H1 (cell line): ENCODE measurements at regions not wholly inside any gene's neighbourhood (a gene's known extent, or its start where the extent isn't known, plus 50 kb on each side); places are given as distances from the start of the nearest gene placed in this dataset.

Experiments
- CTCF ChIA-PET: fragments of 300-600 bp; sonication (Branson Sonifier 250); formaldehyde crosslinking; loops from one replicate; lab custom pipeline; 2021; ENCODE audit not compliant: partially characterized antibody; lab: Charles Lee
- POLR2A ChIA-PET: fragments of 300-600 bp; sonication (Branson Sonifier 250); formaldehyde crosslinking; loops from one replicate; lab custom pipeline; 2021; ENCODE audit warnings: inconsistent platforms; ENCODE audit not compliant: partially characterized antibody; lab: Charles Lee
- DNase-seq, 2 experiments: peaks; one replicate each; pipeline versions ENCODE4 v3.0.0 to v3.0.0-alpha.2; 2010 to 2022; ENCODE audit warnings: low spot score in 2 of 2, low read depth in 1 of 2, mixed read lengths in 1 of 2
- FAIRE-seq: peaks from 2 replicates; lab custom pipeline; 2011; peaks lifted over from hg19 to GRCh38; lab: Jason Lieb, UNC
- H2AFZ ChIP-seq: 2 replicates; pipeline ENCODE4 v1.8.1; 2012; ENCODE audit warnings: low read length, inconsistent platforms
- H2AK5ac ChIP-seq: 2 replicates; pipeline ENCODE4 v1.6.1; 2013; ENCODE audit warnings: low read depth, low read length
- H2BK120ac ChIP-seq: replicated peaks from 2 replicates; pipeline ENCODE3; 2013; ENCODE audit warnings: low read depth, low read length, inconsistent platforms
- H2BK12ac ChIP-seq: 2 replicates; pipeline ENCODE4 v1.6.1; 2013; ENCODE audit warnings: low read depth, low read length
- H2BK15ac ChIP-seq: 2 replicates; pipeline ENCODE4 v1.6.1; 2013; ENCODE audit warnings: low read length
- H2BK20ac ChIP-seq: 2 replicates; pipeline ENCODE4 v1.6.1; 2013; ENCODE audit warnings: low read length
- H2BK5ac ChIP-seq: 2 replicates; pipeline ENCODE4 v1.6.1; 2013; ENCODE audit warnings: low read depth, low read length
- H3K14ac ChIP-seq: 2 replicates; pipeline ENCODE4 v1.6.1; 2013; ENCODE audit warnings: inconsistent platforms; ENCODE audit not compliant: insufficient read length
- H3K18ac ChIP-seq: 2 replicates; pipeline ENCODE4 v1.6.1; 2013; ENCODE audit warnings: low read length; ENCODE audit errors: extremely low read depth
- H3K23ac ChIP-seq: 2 replicates; pipeline ENCODE4 v1.6.1; 2013; ENCODE audit warnings: inconsistent platforms; ENCODE audit not compliant: insufficient read length
- H3K23me2 ChIP-seq: 2 replicates; pipeline ENCODE4 v1.6.1; 2013; ENCODE audit warnings: low read depth, low read length
- H3K27ac ChIP-seq: 2 replicates; pipeline ENCODE4 v1.6.1; 2011; ENCODE audit warnings: low read depth, low read length, inconsistent platforms
- H3K27me3 ChIP-seq, 4 experiments: replicated peaks in 1 of 4; 1 replicate in 1 of 4; 2 replicates in 3 of 4; pipeline versions ENCODE4 v1.6.1 to v1.8.1; 2011 to 2013; ENCODE audit warnings: low read length in 3 of 4, mild to moderate bottlenecking in 3 of 4, inconsistent platforms in 2 of 4, mixed read lengths in 2 of 4, moderate library complexity in 1 of 4; ENCODE audit not compliant: control insufficient read depth in 3 of 4, insufficient read depth in 3 of 4; ENCODE audit errors: extremely low read depth in 1 of 4
- H3K36me3 ChIP-seq, 4 experiments: 2 replicates each; pipeline versions ENCODE4 v1.6.1 to v1.8.1; 2011 to 2013; ENCODE audit warnings: mild to moderate bottlenecking in 4 of 4, low read length in 3 of 4, moderate library complexity in 2 of 4, control low read depth in 1 of 4, inconsistent platforms in 1 of 4; ENCODE audit not compliant: insufficient read depth in 4 of 4, control insufficient read depth in 2 of 4
- H3K4ac ChIP-seq: replicated peaks from 2 replicates; pipeline ENCODE3; 2013; ENCODE audit warnings: low read length, low read depth, mixed read lengths, inconsistent platforms; ENCODE audit not compliant: insufficient read length
- H3K4me1 ChIP-seq, 4 experiments: replicated peaks in 1 of 4; 1 replicate in 1 of 4; 2 replicates in 3 of 4; pipeline versions ENCODE4 v1.6.1 to v1.8.1; 2011 to 2013; ENCODE audit warnings: low read length in 3 of 4, inconsistent platforms in 2 of 4, mixed read lengths in 1 of 4; ENCODE audit not compliant: insufficient read depth in 4 of 4, control insufficient read depth in 3 of 4
- H3K4me2 ChIP-seq, 2 experiments: 2 replicates each; pipeline versions ENCODE4 v1.6.1 to v1.8.1; 2011 to 2013; ENCODE audit warnings: low read depth in 2 of 2, low read length in 2 of 2, control low read depth in 1 of 2, inconsistent platforms in 1 of 2, mild to moderate bottlenecking in 1 of 2; ENCODE audit not compliant: insufficient read depth in 1 of 2
- H3K4me3 ChIP-seq, 4 experiments: fragments of 200-600, 300-600 bp in 1 of 4; sonication (generic), shearing (Covaris generic), sonication (Bioruptor Twin) in 1 of 4; 2 replicates each; pipeline versions ENCODE4 v1.5.1 to v1.8.1; 2011 to 2016; ENCODE audit warnings: low read length in 4 of 4, low read depth in 3 of 4, control low read depth in 2 of 4, inconsistent platforms in 2 of 4, mild to moderate bottlenecking in 2 of 4, mixed read lengths in 1 of 4, moderate library complexity in 1 of 4; ENCODE audit not compliant: insufficient read depth in 2 of 4; ENCODE audit errors: extremely low read depth in 1 of 4
- H3K56ac ChIP-seq: replicated peaks from 2 replicates; pipeline ENCODE3; 2013; ENCODE audit warnings: low read depth, mild to moderate bottlenecking, mixed read lengths, low read length, inconsistent platforms; ENCODE audit not compliant: insufficient read length
- H3K79me1 ChIP-seq: 2 replicates; pipeline ENCODE4 v1.6.1; 2013; ENCODE audit warnings: low read depth, low read length, control low read depth
- H3K79me2 ChIP-seq, 2 experiments: 2 replicates each; pipeline versions ENCODE4 v1.6.1 to v1.8.1; 2012 to 2013; ENCODE audit warnings: low read length in 2 of 2, mild to moderate bottlenecking in 2 of 2, inconsistent platforms in 1 of 2; ENCODE audit not compliant: insufficient read depth in 2 of 2, control insufficient read depth in 1 of 2
- H3K9ac ChIP-seq, 4 experiments: replicated peaks in 1 of 4; 1 replicate in 1 of 4; 2 replicates in 3 of 4; pipeline versions ENCODE4 v1.6.1 to v1.8.1; 2011 to 2013; ENCODE audit warnings: low read depth in 3 of 4, low read length in 3 of 4, control low read depth in 2 of 4, mild to moderate bottlenecking in 2 of 4, moderate library complexity in 2 of 4, inconsistent platforms in 1 of 4; ENCODE audit errors: extremely low read depth in 1 of 4
- H3K9me3 ChIP-seq, 2 experiments: 2 replicates each; pipeline versions ENCODE4 v1.6.1 to v1.8.1; 2012 to 2013; ENCODE audit warnings: mild to moderate bottlenecking in 2 of 2, moderate library complexity in 2 of 2, control low read depth in 1 of 2, inconsistent platforms in 1 of 2, low read depth in 1 of 2, low read length in 1 of 2, mixed read lengths in 1 of 2; ENCODE audit not compliant: insufficient read depth in 2 of 2
- H4K20me1 ChIP-seq, 2 experiments: replicated peaks in 1 of 2; 2 replicates each; pipeline versions ENCODE3 to v1.8.1; 2011 to 2013; ENCODE audit warnings: inconsistent platforms in 2 of 2, low read length in 2 of 2, mild to moderate bottlenecking in 1 of 2; ENCODE audit not compliant: insufficient read depth in 2 of 2, control insufficient read depth in 1 of 2
- H4K5ac ChIP-seq: 2 replicates; pipeline ENCODE4 v1.6.1; 2013; ENCODE audit warnings: low read length, low read depth, mixed read lengths, inconsistent platforms; ENCODE audit not compliant: insufficient read length
- H4K8ac ChIP-seq: 2 replicates; pipeline ENCODE4 v1.8.0; 2013; ENCODE audit warnings: mild to moderate bottlenecking, moderate library complexity, low read length, inconsistent platforms; ENCODE audit not compliant: insufficient read depth; ENCODE audit errors: extremely low read depth
- H4K91ac ChIP-seq: replicated peaks from 2 replicates; pipeline ENCODE3; 2013; ENCODE audit warnings: low read length, mixed read lengths, inconsistent platforms; ENCODE audit not compliant: insufficient read length
- BACH1 ChIP-seq: IDR thresholded peaks from 2 replicates; pipeline ENCODE4 v1.6.1; 2012; ENCODE audit warnings: low read length, improper control_type of control experiment
- BRCA1 ChIP-seq: IDR thresholded peaks from 2 replicates; pipeline ENCODE4 v1.6.1; 2012; ENCODE audit warnings: low read depth, low read length, improper control_type of control experiment
- CEBPB ChIP-seq: IDR thresholded peaks from 2 replicates; pipeline ENCODE4 v1.6.1; 2012; ENCODE audit warnings: low read depth, low read length
- CREB1 ChIP-seq: IDR thresholded peaks from 2 replicates; pipeline ENCODE4 v1.6.1; 2012; ENCODE audit warnings: inconsistent platforms
- EGR1 ChIP-seq: IDR thresholded peaks from 2 replicates; pipeline ENCODE4 v1.6.1; 2011; ENCODE audit warnings: low read depth, low read length, borderline replicate concordance
- EZH2 ChIP-seq: fragments of 200-600 bp; sonication (generic); IDR thresholded peaks from 2 replicates; pipeline ENCODE4 v1.7.1; 2012; ENCODE audit warnings: low read depth, mild to moderate bottlenecking, moderate library complexity, low read length, inconsistent platforms; ENCODE audit not compliant: severe bottlenecking
- JUN ChIP-seq: IDR thresholded peaks from 2 replicates; pipeline ENCODE4 v1.6.1; 2011; ENCODE audit warnings: low read depth, mild to moderate bottlenecking, improper control_type of control experiment, low read length
- KDM4A ChIP-seq: IDR thresholded peaks from one replicate; pipeline ENCODE4 v1.7.1; 2012; ENCODE audit warnings: low read depth, mild to moderate bottlenecking, moderate library complexity, low read length, inconsistent platforms; ENCODE audit not compliant: severe bottlenecking
- MAFK ChIP-seq: IDR thresholded peaks from 2 replicates; pipeline ENCODE4 v1.6.1; 2012; ENCODE audit warnings: low read depth, mild to moderate bottlenecking, improper control_type of control experiment, low read length
- PHF8 ChIP-seq: fragments of 200-600 bp; sonication (generic); conservative IDR thresholded peaks from 2 replicates; pipeline ENCODE4 v1.7.1; 2012; ENCODE audit warnings: low read depth, mild to moderate bottlenecking, inconsistent platforms, low read length, moderate library complexity
- POU5F1 ChIP-seq: IDR thresholded peaks from 2 replicates; pipeline ENCODE4 v1.6.1; 2011; ENCODE audit warnings: low read depth, mild to moderate bottlenecking, low read length, moderate library complexity
- SIN3A ChIP-seq, 2 experiments: IDR thresholded peaks in 1 of 2; conservative IDR thresholded peaks in 1 of 2; 2 replicates each; pipeline ENCODE4 v1.6.1; 2011 to 2012; ENCODE audit warnings: low read length in 2 of 2, improper control_type of control experiment in 1 of 2, low read depth in 1 of 2, mild to moderate bottlenecking in 1 of 2
- SIX5 ChIP-seq: IDR thresholded peaks from 2 replicates; pipeline ENCODE4 v1.6.1; 2011; ENCODE audit warnings: mild to moderate bottlenecking, low read depth, low read length
- TAF7 ChIP-seq: optimal IDR thresholded peaks from 2 replicates; pipeline ENCODE3; 2011; ENCODE audit warnings: low read depth, mild to moderate bottlenecking, inconsistent platforms, low read length, moderate library complexity, borderline replicate concordance
- TBP ChIP-seq: IDR thresholded peaks from 2 replicates; pipeline ENCODE4 v1.6.1; 2011; ENCODE audit warnings: low read depth, low read length, improper control_type of control experiment
- WGBS, 2 experiments: shearing (Covaris generic) in 1 of 2; methylation state at CpG; one replicate each; pipeline versions ENCODE4 v1.1.6 to v1.1.7; 2013 to 2015; ENCODE audit warnings: low lambda C conversion rate in 2 of 2, mixed read lengths in 2 of 2, inconsistent platforms in 1 of 2, low coverage in 1 of 2, missing lambda C conversion rate in 1 of 2; ENCODE audit not compliant: insufficient replicate concordance in 2 of 2, insufficient coverage in 1 of 2, insufficient read length in 1 of 2; ENCODE audit errors: extremely low coverage in 1 of 2, missing lambda C conversion rate in 1 of 2; 5-methylcytosine and 5-hydroxymethylcytosine counted together
- TF ChIP-seq, protein P1 (sequence below): IDR thresholded peaks from 2 replicates; pipeline ENCODE4 v1.6.1; 2012; ENCODE audit warnings: inconsistent platforms

DNA sequence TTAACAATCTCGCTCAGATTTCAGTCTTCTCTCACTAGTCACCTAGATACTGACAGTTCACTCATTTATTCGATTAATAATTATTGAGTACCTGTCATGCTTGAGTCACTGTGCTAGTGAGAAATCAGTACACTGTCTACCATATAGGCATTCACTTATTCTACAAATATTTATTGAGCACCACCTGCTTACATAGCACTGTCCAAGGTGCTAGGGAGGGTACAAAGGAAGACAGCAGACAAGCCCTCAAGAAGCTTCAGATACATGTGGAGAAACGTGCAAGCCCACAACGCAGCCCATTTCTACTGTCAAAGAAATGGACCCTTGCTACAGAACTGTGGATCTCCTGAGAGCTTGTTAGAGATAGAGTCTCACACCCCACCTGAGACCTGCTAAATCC lies 85.1 kb upstream of the SNAP25 start:
- H2BK20ac ChIP-seq = no peak overlapping the region
- no peaks in the 10 kb centered on the region for H3K79me1 ChIP-seq
- no peak overlapping the region for H4K8ac ChIP-seq
- no peak overlapping the region for H3K56ac ChIP-seq
- FAIRE-seq = no peak
- no peak for DNase-seq
- no peak overlapping the region for H2BK15ac ChIP-seq
- no peak overlapping the region for H3K18ac ChIP-seq
- CTCF ChIA-PET = interaction anchor here (0.5 to 2.0 kb wide), 4 partner anchors 46 to 188 kb away, joined by 3 to 7 read pairs (median 4); no protein-coding TSS in a partner anchor
- no peaks in the 10 kb centered on the region for H3K36me3 ChIP-seq
- H3K27me3 ChIP-seq = no peaks in the 10 kb centered on the region; a peak in 1 of 7 replicates
- no peak overlapping the region for H3K27ac ChIP-seq
- H2BK5ac ChIP-seq = no peak overlapping the region
- no peak overlapping the region for H2BK12ac ChIP-seq
- H3K14ac ChIP-seq = no peak overlapping the region
- no peaks in the 10 kb centered on the region for H3K23me2 ChIP-seq
- peaks cover 3 to 13% (median 9%) of the 10 kb centered on the region in 4 experiments for H3K4me1 ChIP-seq
- no peak overlapping the region for H3K4ac ChIP-seq
- H4K5ac ChIP-seq = no peak overlapping the region
- H2BK120ac ChIP-seq = no peak overlapping the region
- no peaks in the 10 kb centered on the region for H3K79me2 ChIP-seq
- H3K9me3 ChIP-seq = no peaks in the 10 kb centered on the region
- no peak overlapping the region for H3K23ac ChIP-seq
- 96% methylated on average over 4 of the region's 4 CpGs; no CpG with 5 or more reads in 1 of the 2 experiments for WGBS, 2 experiments
- no peak overlapping the region for H3K9ac ChIP-seq
- no peak overlapping the region for H3K4me3 ChIP-seq
- no peak overlapping the region for H2AFZ ChIP-seq
- POLR2A ChIA-PET = no interaction called here
- no peak overlapping the region for H4K91ac ChIP-seq
- H2AK5ac ChIP-seq = no peak overlapping the region
- H3K4me2 ChIP-seq = no peak overlapping the region
- H4K20me1 ChIP-seq = no peaks in the 10 kb centered on the region
- TF ChIP-seq TBP (no peak), SIN3A (conservative IDR thresholded peaks at IDR 0.05 in 1 of 2, IDR thresholded peaks at IDR 0.05 in 1 of 2; ENCODE audit: low read depth in 1 of 2, low read length in 2 of 2) (no peak), BACH1 (no peak), BRCA1 (no peak), KDM4A (no peak), JUN (no peak), MAFK (no peak), PHF8 (no peak), CREB1 (no peak), POU5F1 (no peak), EGR1 (no peak), EZH2 (no peak), CEBPB (no peak), SIX5 (no peak), TAF7 (no peak)
- TF ChIP-seq, protein P1, sequence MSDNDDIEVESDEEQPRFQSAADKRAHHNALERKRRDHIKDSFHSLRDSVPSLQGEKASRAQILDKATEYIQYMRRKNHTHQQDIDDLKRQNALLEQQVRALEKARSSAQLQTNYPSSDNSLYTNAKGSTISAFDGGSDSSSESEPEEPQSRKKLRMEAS = no peak
